Testis (tissue), 2 donors: ENCODE measurements at regions not wholly inside any gene's neighbourhood (a gene's known extent, or its start where the extent isn't known, plus 50 kb on each side); places are given as distances from the start of the nearest gene placed in this dataset.

Experiments
- DNase-seq: peaks from one replicate; pipeline ENCODE4 v3.0.0-alpha.2; 2019
- H3K27ac ChIP-seq, 2 donors: fragments of 200-600 bp; sonication (generic); one replicate each; pipeline ENCODE4 v1.5.1; 2019
- H3K27me3 ChIP-seq: fragments of 200-600 bp; sonication (generic); one replicate; pipeline ENCODE4 v1.5.1; 2019
- H3K36me3 ChIP-seq: fragments of 200-600 bp; sonication (generic); one replicate; pipeline ENCODE4 v1.5.1; 2017; ENCODE audit warnings: low read depth; ENCODE audit errors: missing control alignments
- H3K4me1 ChIP-seq: fragments of 200-600 bp; sonication (generic); one replicate; pipeline ENCODE4 v1.5.1; 2019
- H3K4me3 ChIP-seq, 2 donors: fragments of 200-600 bp; sonication (generic); one replicate each; pipeline ENCODE4 v1.5.1; 2017 to 2019
- H3K9me3 ChIP-seq: fragments of 200-600 bp; sonication (generic); one replicate; pipeline ENCODE4 v1.5.1; 2017
- CTCF ChIP-seq, 3 experiments: fragments of 450-650 bp in 2 of 3; fragments of 200-600 bp in 1 of 3; sonication (generic) in 1 of 3; IDR thresholded peaks; one replicate each; pipeline ENCODE4 v1.5.1; 2016 to 2019; ENCODE audit warnings: antibody characterized with exemption in 3 of 3, mild to moderate bottlenecking in 2 of 3, moderate library complexity in 1 of 3
- POLR2A ChIP-seq: fragments of 450-650 bp; IDR thresholded peaks from one replicate; pipeline ENCODE4 v1.6.1; 2017; ENCODE audit warnings: antibody characterized with exemption, mild to moderate bottlenecking, moderate library complexity
- WGBS, 2 donors: methylation state at CpG; one replicate each; pipeline ENCODE4 v1.1.5; 2018; 5-methylcytosine and 5-hydroxymethylcytosine counted together
- intact Hi-C: fragments of 100-400 bp; cut with DNase I; formaldehyde crosslinking; loops from one replicate; pipeline ENCODE4 v1.15.1; 2023; ENCODE audit warnings: low total_unique reads

- no peak for TF ChIP-seq CTCF (IDR thresholded peaks at IDR 0.05)
- TF ChIP-seq POLR2A: no peak
- no peaks in the 10 kb centered on the region for H3K27me3 ChIP-seq
- no peak overlapping the region for H3K4me3 ChIP-seq
- intact Hi-C loops: no loop called here
- H3K9me3 ChIP-seq: no peaks in the 10 kb centered on the region
- no peaks in the 10 kb centered on the region for H3K36me3 ChIP-seq
- no peak for DNase-seq
- no peak overlapping the region for H3K27ac ChIP-seq
- H3K4me1 ChIP-seq: no peaks in the 10 kb centered on the region
- 85 to 89% methylated on average over 1 of the region's 1 CpG for WGBS, 2 donors
Observed at GRCh38 chr5:106367281-106367680, 1303.5 kb downstream of the EFNA5 start.

GRCh38 chr5:106363578-106363977, 1307.2 kb downstream of the EFNA5 start:
- Histone ChIP-seq H3K27me3 (no peaks in the 10 kb centered on the region), H3K4me3 (no peak overlapping the region), H3K4me1 (no peaks in the 10 kb centered on the region), H3K36me3 (no peaks in the 10 kb centered on the region), H3K27ac (no peak overlapping the region), H3K9me3 (no peaks in the 10 kb centered on the region)
- DNase-seq: no peak
- intact Hi-C loops: no loop called here
- 92 to 93% methylated on average over 1 of the region's 1 CpG for WGBS, 2 donors
- TF ChIP-seq CTCF (IDR thresholded peaks at IDR 0.05) (no peak), POLR2A (no peak)

GRCh38 chr5:106361905-106362304, 1308.8 kb downstream of the EFNA5 start:
- Histone ChIP-seq H3K36me3 (no peaks in the 10 kb centered on the region), H3K27me3 (no peaks in the 10 kb centered on the region), H3K9me3 (no peaks in the 10 kb centered on the region), H3K4me1 (no peaks in the 10 kb centered on the region), H3K27ac (no peak overlapping the region), H3K4me3 (no peak overlapping the region)
- intact Hi-C loops: no loop called here
- DNase-seq: no peak
- 82 to 96% methylated on average over 1 of the region's 1 CpG for WGBS, 2 donors
- TF ChIP-seq CTCF (IDR thresholded peaks at IDR 0.05): no peak
- no peak for TF ChIP-seq POLR2A

- TF ChIP-seq CTCF (IDR thresholded peaks at IDR 0.05) (no peak), POLR2A (no peak)
- Histone ChIP-seq H3K4me3 (no peak overlapping the region), H3K4me1 (no peaks in the 10 kb centered on the region), H3K9me3 (no peaks in the 10 kb centered on the region), H3K36me3 (no peaks in the 10 kb centered on the region), H3K27me3 (no peaks in the 10 kb centered on the region), H3K27ac (no peak overlapping the region)
- DNase-seq: no peak
- 94 to 97% methylated on average over 2 of the region's 2 CpGs for WGBS, 2 donors
- intact Hi-C loops: no loop called here
Observed at GRCh38 chr5:106331415-106331814, 1339.3 kb downstream of the EFNA5 start.

- 87 to 96% methylated on average over 2 of the region's 2 CpGs for WGBS, 2 donors
Observed at GRCh38 chr5:106324356-106324755, 1346.4 kb downstream of the EFNA5 start.

More at GRCh38 chr5:106324356-106324755, 1346.4 kb downstream of the EFNA5 start:
- DNase-seq: no peak
- Histone ChIP-seq H3K9me3 (no peaks in the 10 kb centered on the region), H3K36me3 (no peaks in the 10 kb centered on the region), H3K4me1 (no peaks in the 10 kb centered on the region), H3K27ac (no peak overlapping the region), H3K4me3 (no peak overlapping the region), H3K27me3 (no peaks in the 10 kb centered on the region)
- intact Hi-C loops: no loop called here
- no peak for TF ChIP-seq POLR2A
- no peak for TF ChIP-seq CTCF (IDR thresholded peaks at IDR 0.05)
